ENCODE measurements at regions not wholly inside any gene's neighbourhood (a gene's known extent, or its start where the extent isn't known, plus 50 kb on each side); places are given as distances from the start of the nearest gene placed in this dataset.

DNA sequence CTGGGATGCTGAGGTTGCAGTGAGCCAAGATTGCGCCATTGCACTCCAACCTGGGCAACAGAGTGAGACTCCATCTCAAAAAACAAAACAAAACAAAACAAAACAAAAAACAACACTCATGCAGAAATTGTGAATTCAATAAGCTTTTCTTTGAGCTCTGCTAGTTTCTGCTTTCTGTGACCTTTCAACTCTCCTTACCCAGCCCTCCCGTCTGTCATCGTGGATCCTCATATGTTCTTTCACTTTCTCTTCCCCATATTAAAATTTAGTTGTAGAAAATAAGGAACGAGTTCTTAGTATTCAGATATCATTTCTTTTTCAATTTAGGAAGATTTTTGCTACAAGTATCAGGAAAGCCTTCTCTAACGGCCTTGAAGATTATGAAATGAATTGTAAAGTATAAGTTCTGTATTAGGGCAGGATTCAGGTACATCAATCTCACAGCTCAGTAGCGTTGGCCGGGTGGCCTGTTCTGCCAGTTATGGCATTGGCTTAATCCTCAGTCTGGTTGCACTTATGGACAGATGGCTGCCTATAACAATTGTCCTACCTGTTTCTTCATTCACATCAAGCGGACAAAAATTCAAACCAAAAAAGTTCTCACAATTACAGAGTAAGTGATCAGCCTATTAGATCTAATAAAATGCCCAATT, 1167.0 kb downstream of the SORCS3 start:
- Histone ChIP-seq H3K4me3 (ENCODE audit: low read depth, low read length) (no peak overlapping the region), H3K9me3 (ENCODE audit: control insufficient read depth, insufficient read depth, low read length) (no peaks in the 10 kb centered on the region), H3K27ac (ENCODE audit: low read depth, low read length) (no peak overlapping the region), H3K27me3 (ENCODE audit: control insufficient read depth, insufficient read depth, low read length) (no peaks in the 10 kb centered on the region), H3K4me1 (ENCODE audit: control insufficient read depth, insufficient read depth, low read length) (no peaks in the 10 kb centered on the region), H3K36me3 (ENCODE audit: control insufficient read depth, insufficient read depth, low read length) (no peaks in the 10 kb centered on the region)
- DNase-seq (ENCODE audit: low read depth in 4 of 6, low spot score in 6 of 6) = no peak
- WGBS (ENCODE audit: insufficient coverage) = 100% methylated on average over 5 of the region's 8 CpGs

DNA sequence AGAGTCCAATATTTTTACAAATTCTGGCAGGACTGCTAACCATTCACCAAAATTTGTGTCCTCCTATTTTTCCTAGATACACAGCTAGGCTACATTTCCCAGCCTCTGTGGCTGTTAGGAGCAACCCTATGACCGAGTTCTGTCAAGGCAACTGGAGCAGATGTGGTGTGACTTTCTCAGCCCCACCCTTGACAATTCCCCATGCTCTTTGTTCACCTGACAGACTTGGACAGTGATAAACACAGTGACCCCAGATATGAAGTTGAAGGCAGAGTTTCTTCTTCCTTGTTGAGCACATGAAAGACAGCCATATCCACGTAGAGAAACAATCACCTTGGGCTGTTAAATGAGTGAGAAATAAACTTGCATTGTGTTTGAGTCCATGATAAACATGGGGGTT, 1162.1 kb downstream of the SORCS3 start:
- no peaks in the 10 kb centered on the region for H3K27me3 ChIP-seq (ENCODE audit: control insufficient read depth, insufficient read depth, low read length)
- H3K9me3 ChIP-seq (ENCODE audit: control insufficient read depth, insufficient read depth, low read length) = peaks cover 2% of the 10 kb centered on the region
- no peak overlapping the region for H3K4me3 ChIP-seq (ENCODE audit: low read depth, low read length)
- no peaks in the 10 kb centered on the region for H3K36me3 ChIP-seq (ENCODE audit: control insufficient read depth, insufficient read depth, low read length)
- H3K27ac ChIP-seq (ENCODE audit: low read depth, low read length) = no peak overlapping the region
- H3K4me1 ChIP-seq (ENCODE audit: control insufficient read depth, insufficient read depth, low read length) = no peaks in the 10 kb centered on the region
- 86% methylated on average over 1 of the region's 2 CpGs for WGBS (ENCODE audit: insufficient coverage)
- no peak for DNase-seq (ENCODE audit: low read depth in 4 of 6, low spot score in 6 of 6)

DNA sequence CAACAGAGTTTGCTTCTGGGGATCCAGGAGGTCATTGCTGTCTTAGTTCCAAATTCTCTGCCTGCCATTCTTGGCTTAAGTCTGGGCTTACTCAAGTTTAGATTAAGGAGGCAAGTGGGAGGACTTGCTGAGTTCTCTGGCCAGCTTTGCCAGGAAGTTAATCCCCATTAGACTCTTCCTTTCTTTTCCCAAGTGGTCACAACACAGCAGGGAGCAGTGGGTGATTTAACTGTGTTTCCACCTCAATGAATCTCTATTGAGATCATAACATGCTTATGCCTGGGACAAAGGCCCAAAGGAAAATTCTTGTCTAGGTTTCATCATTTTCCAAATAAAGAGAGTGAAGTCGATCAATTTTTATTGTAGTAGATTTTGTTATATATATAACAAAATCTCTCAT, 1159.6 kb downstream of the SORCS3 start:
- Histone ChIP-seq H3K9me3 (ENCODE audit: control insufficient read depth, insufficient read depth, low read length) (peaks cover 2% of the 10 kb centered on the region), H3K4me3 (ENCODE audit: low read depth, low read length) (no peak overlapping the region), H3K4me1 (ENCODE audit: control insufficient read depth, insufficient read depth, low read length) (no peaks in the 10 kb centered on the region), H3K27me3 (ENCODE audit: control insufficient read depth, insufficient read depth, low read length) (no peaks in the 10 kb centered on the region), H3K27ac (ENCODE audit: low read depth, low read length) (no peak overlapping the region), H3K36me3 (ENCODE audit: control insufficient read depth, insufficient read depth, low read length) (no peaks in the 10 kb centered on the region)
- no peak for DNase-seq (ENCODE audit: low read depth in 4 of 6, low spot score in 6 of 6)
- no CpG with 5 or more reads among the region's 1 CpG for WGBS (ENCODE audit: insufficient coverage)

DNA sequence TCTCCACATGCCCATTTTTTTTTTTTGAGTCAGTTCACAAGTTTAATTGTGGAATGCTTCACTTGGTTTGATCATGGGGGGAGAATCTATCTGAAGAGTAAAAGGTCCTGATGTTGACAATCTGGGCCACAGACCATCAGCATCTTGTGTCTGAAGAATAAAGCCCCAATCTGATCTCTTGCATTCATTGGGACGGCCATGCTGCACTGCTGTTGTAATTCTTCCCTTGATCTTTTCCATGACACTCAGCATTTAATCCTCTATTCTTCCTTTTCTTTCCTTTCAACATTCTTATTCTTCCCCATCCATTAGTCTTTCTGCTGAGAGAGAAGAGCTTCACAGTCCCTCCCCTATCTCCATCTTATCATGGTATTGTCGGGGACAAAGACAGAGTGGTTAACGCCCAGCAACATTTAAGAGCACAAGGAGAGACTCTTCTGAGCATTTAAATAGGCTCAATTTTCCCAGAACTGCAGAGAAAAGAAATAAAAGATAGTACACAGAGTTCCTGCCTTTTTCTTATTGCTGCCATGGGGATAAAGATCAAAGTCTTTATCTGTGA, 1157.3 kb downstream of the SORCS3 start:
- Histone ChIP-seq H3K9me3 (ENCODE audit: control insufficient read depth, insufficient read depth, low read length) (peaks cover 2% of the 10 kb centered on the region), H3K36me3 (ENCODE audit: control insufficient read depth, insufficient read depth, low read length) (no peaks in the 10 kb centered on the region), H3K4me3 (ENCODE audit: low read depth, low read length) (no peak overlapping the region), H3K27ac (ENCODE audit: low read depth, low read length) (no peak overlapping the region), H3K27me3 (ENCODE audit: control insufficient read depth, insufficient read depth, low read length) (no peaks in the 10 kb centered on the region), H3K4me1 (ENCODE audit: control insufficient read depth, insufficient read depth, low read length) (no peaks in the 10 kb centered on the region)
- no peak for DNase-seq (ENCODE audit: low read depth in 4 of 6, low spot score in 6 of 6)
- 80% methylated on average over 1 of the region's 3 CpGs for WGBS (ENCODE audit: insufficient coverage)

DNA sequence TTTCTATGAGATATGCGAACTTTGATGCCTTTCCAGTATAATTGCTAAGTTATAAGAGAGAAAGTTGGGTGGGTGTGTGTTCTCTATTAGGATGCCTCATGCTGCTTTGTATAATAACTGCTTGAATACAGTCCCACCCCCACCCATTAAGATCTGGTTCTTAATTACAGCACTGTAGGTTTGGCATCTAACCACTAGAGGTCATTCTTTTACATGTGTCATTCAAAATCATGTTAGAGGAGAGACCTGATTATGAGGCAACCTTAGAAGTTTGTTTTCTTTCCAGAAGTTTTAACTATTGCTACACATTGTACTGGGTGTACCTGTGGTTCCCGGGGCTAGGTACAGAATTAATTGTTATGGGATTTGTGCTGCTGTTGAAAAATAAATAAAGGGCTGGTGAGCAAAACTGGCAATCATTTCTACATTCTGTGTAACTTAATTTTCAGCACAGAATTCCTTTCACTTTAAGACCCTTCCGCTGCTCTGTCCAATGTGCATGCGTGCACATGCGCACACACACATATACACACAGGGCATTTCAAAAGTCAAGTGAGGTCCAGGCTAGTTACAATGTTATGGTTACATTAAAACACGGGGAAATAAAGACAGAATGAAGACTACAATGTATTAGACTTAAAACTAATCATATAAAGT, 1156.3 kb downstream of the SORCS3 start:
- DNase-seq (ENCODE audit: low read depth in 4 of 6, low spot score in 6 of 6) = peak in 5 of 6 donors; percentile 12 to 83 (median 19)
- no peak overlapping the region for H3K27ac ChIP-seq (ENCODE audit: low read depth, low read length)
- WGBS (ENCODE audit: insufficient coverage) = 80% methylated on average over 1 of the region's 6 CpGs

DNA sequence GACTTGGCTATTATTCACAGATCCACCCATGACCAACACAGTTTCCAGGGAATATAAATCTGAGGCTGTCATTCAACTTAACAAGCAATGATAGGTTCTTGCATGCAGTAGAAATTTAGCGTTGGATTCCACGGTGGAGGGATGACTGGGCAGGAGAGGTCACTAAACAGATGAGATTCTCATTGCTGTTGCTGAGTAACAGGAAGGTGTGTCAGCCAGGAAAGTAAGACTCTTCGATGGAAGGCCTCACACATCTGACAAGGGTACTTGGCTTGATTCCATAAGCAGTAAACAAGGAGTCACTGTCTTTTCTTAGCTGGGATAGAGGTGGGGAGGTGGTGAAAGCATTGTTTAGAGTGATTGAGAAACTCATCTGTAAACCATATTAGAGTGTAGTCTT, 1152.0 kb downstream of the SORCS3 start:
- no peaks in the 10 kb centered on the region for H3K4me1 ChIP-seq (ENCODE audit: control insufficient read depth, insufficient read depth, low read length)
- H3K27ac ChIP-seq (ENCODE audit: low read depth, low read length) = no peak overlapping the region
- no peaks in the 10 kb centered on the region for H3K27me3 ChIP-seq (ENCODE audit: control insufficient read depth, insufficient read depth, low read length)
- no peaks in the 10 kb centered on the region for H3K36me3 ChIP-seq (ENCODE audit: control insufficient read depth, insufficient read depth, low read length)
- DNase-seq (ENCODE audit: low read depth in 4 of 6, low spot score in 6 of 6) = no peak
- H3K9me3 ChIP-seq (ENCODE audit: control insufficient read depth, insufficient read depth, low read length) = no peaks in the 10 kb centered on the region
- WGBS (ENCODE audit: insufficient coverage) = 17% methylated on average over 3 of the region's 3 CpGs
- no peak overlapping the region for H3K4me3 ChIP-seq (ENCODE audit: low read depth, low read length)

More for the DNA sequence above, 1156.3 kb downstream of the SORCS3 start:
- H3K36me3 ChIP-seq (ENCODE audit: control insufficient read depth, insufficient read depth, low read length) = no peaks in the 10 kb centered on the region
- H3K4me3 ChIP-seq (ENCODE audit: low read depth, low read length) = no peak overlapping the region
- H3K27me3 ChIP-seq (ENCODE audit: control insufficient read depth, insufficient read depth, low read length) = no peaks in the 10 kb centered on the region
- H3K9me3 ChIP-seq (ENCODE audit: control insufficient read depth, insufficient read depth, low read length) = peaks cover 2% of the 10 kb centered on the region
- no peaks in the 10 kb centered on the region for H3K4me1 ChIP-seq (ENCODE audit: control insufficient read depth, insufficient read depth, low read length)

DNA sequence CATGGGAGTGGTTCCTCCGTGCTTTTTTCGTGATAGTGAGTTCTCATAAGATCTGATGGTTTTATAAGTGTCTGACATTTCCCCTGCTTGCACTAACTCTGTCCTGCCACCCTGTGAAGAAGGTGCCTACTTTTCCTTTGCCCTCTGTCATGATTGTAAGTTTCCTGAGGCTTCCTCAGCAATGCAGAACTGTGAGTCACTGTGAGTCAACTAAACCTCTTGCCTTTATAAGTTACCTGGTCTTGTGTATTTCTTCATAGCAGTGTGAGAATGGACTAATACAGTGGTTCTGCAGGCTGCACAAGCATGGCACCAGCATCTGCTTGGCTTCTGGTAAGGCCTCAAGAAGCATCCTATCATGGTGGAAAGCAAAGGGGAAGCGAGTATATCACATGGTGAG, 1144.6 kb downstream of the SORCS3 start:
- no peaks in the 10 kb centered on the region for H3K27me3 ChIP-seq (ENCODE audit: control insufficient read depth, insufficient read depth, low read length)
- no CpG with 5 or more reads among the region's 3 CpGs for WGBS (ENCODE audit: insufficient coverage)

DNA sequence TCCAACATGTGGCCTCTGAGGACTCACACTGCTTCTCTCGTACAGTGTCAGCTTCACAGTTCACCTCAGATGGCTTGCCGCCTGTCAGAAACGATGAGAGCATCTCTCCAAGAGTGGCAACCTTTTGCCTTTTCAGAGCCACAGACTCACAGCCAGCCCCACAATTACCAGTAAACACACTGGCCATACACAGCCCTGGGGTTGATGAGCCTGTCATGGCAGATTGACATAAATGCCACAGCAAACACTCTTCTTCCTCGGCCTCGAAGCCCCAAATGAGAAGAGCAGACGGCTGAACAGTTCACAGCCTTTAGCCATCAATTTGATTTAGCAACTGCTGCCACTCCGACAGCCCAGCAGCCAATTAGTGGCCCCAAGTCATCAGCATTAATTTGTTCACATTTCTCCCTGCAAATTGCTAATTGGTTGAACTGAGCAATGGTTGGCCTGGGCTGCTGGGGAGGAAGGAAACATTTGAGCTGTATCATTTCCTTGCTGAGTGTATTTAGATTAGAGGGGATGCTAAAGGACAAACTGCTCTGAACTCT, 1142.9 kb downstream of the SORCS3 start:
- Histone ChIP-seq H3K4me1 (ENCODE audit: control insufficient read depth, insufficient read depth, low read length) (no peaks in the 10 kb centered on the region), H3K4me3 (ENCODE audit: low read depth, low read length) (no peak overlapping the region), H3K9me3 (ENCODE audit: control insufficient read depth, insufficient read depth, low read length) (no peaks in the 10 kb centered on the region), H3K36me3 (ENCODE audit: control insufficient read depth, insufficient read depth, low read length) (no peaks in the 10 kb centered on the region), H3K27me3 (ENCODE audit: control insufficient read depth, insufficient read depth, low read length) (no peaks in the 10 kb centered on the region), H3K27ac (ENCODE audit: low read depth, low read length) (no peak overlapping the region)
- 70% methylated on average over 7 of the region's 7 CpGs for WGBS (ENCODE audit: insufficient coverage)
- DNase-seq (ENCODE audit: low read depth in 4 of 6, low spot score in 6 of 6) = peak in 3 of 6 donors; percentile 17 to 79 (median 36)

More for the DNA sequence above, 1144.6 kb downstream of the SORCS3 start:
- DNase-seq (ENCODE audit: low read depth in 4 of 6, low spot score in 6 of 6) = no peak
- Histone ChIP-seq H3K4me1 (ENCODE audit: control insufficient read depth, insufficient read depth, low read length) (no peaks in the 10 kb centered on the region), H3K9me3 (ENCODE audit: control insufficient read depth, insufficient read depth, low read length) (no peaks in the 10 kb centered on the region), H3K4me3 (ENCODE audit: low read depth, low read length) (no peak overlapping the region), H3K36me3 (ENCODE audit: control insufficient read depth, insufficient read depth, low read length) (no peaks in the 10 kb centered on the region), H3K27ac (ENCODE audit: low read depth, low read length) (no peak overlapping the region)

DNA sequence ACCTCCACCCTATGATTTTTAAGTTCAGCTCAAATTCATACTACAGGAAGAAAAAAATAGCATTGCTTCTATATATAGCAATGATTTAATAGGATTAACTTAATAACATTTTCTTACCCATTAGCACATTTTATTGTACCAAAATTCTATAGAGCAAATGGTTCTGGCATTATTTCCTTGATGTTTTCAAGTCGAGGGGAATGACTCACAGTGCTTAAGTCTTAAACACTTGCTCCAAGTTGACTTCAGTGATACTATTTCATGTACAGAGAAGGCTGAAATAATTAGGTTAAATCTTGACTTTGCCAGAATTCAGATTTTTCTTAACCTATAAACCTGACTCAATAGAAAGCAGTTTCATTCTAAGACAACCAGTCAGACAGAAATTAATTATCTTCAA, 1133.8 kb downstream of the SORCS3 start:
- Histone ChIP-seq H3K27ac (ENCODE audit: low read depth, low read length) (no peak overlapping the region), H3K27me3 (ENCODE audit: control insufficient read depth, insufficient read depth, low read length) (no peaks in the 10 kb centered on the region), H3K9me3 (ENCODE audit: control insufficient read depth, insufficient read depth, low read length) (no peaks in the 10 kb centered on the region), H3K36me3 (ENCODE audit: control insufficient read depth, insufficient read depth, low read length) (no peaks in the 10 kb centered on the region), H3K4me3 (ENCODE audit: low read depth, low read length) (no peak overlapping the region), H3K4me1 (ENCODE audit: control insufficient read depth, insufficient read depth, low read length) (no peaks in the 10 kb centered on the region)
- DNase-seq (ENCODE audit: low read depth in 4 of 6, low spot score in 6 of 6) = no peak
- WGBS (ENCODE audit: insufficient coverage) = no CpG with 5 or more reads among the region's 1 CpG
